Endodermal cell (in vitro differentiated cells): ENCODE measurements at regions not wholly inside any gene's neighbourhood (a gene's known extent, or its start where the extent isn't known, plus 50 kb on each side); places are given as distances from the start of the nearest gene placed in this dataset.

Source experiments
- DNase-seq: peaks from one replicate; pipeline ENCODE4 v3.0.0-alpha.2; 2017
- H3K27ac ChIP-seq: 2 replicates; pipeline ENCODE4 v1.5.1; 2013; ENCODE audit warnings: mild to moderate bottlenecking, low read depth, low read length, moderate library complexity
- H3K27me3 ChIP-seq: 2 replicates; pipeline ENCODE4 v1.6.1; 2013; ENCODE audit warnings: mild to moderate bottlenecking, low read length, moderate library complexity; ENCODE audit not compliant: insufficient read depth, control insufficient read depth, poor library complexity, severe bottlenecking
- H3K36me3 ChIP-seq: 2 replicates; pipeline ENCODE4 v1.7.0; 2013; ENCODE audit warnings: mild to moderate bottlenecking, low read length, moderate library complexity; ENCODE audit not compliant: control insufficient read depth, insufficient read depth
- H3K4me1 ChIP-seq: one replicate; pipeline ENCODE4 v1.7.0; 2013; ENCODE audit warnings: low read length; ENCODE audit not compliant: control insufficient read depth, insufficient read depth
- H3K4me3 ChIP-seq: 2 replicates; pipeline ENCODE4 v1.5.1; 2013; ENCODE audit warnings: mild to moderate bottlenecking, low read length, moderate library complexity
- H3K9ac ChIP-seq: 2 replicates; pipeline ENCODE4 v1.6.1; 2013; ENCODE audit warnings: mild to moderate bottlenecking, low read length, moderate library complexity; ENCODE audit not compliant: poor library complexity, severe bottlenecking; ENCODE audit errors: extremely low read depth
- H3K9me3 ChIP-seq: 2 replicates; pipeline ENCODE4 v1.6.1; 2013; ENCODE audit warnings: mild to moderate bottlenecking, low read length, moderate library complexity; ENCODE audit not compliant: control insufficient read depth
- H3K27ac Mint-ChIP-seq: 2 replicates; pipeline ENCODE4 v1.8.0; 2020; ENCODE audit warnings: mixed read lengths
- H3K27me3 Mint-ChIP-seq: 2 replicates; pipeline ENCODE4 v1.8.0; 2021; ENCODE audit warnings: mild to moderate bottlenecking, mixed read lengths; ENCODE audit not compliant: insufficient read depth
- H3K36me3 Mint-ChIP-seq: 2 replicates; pipeline ENCODE4 v1.8.0; 2020; ENCODE audit warnings: low read depth, mixed read lengths
- H3K4me1 Mint-ChIP-seq: 2 replicates; pipeline ENCODE4 v1.8.0; 2020; ENCODE audit warnings: mixed read lengths
- H3K4me3 Mint-ChIP-seq: 2 replicates; pipeline ENCODE4 v1.8.0; 2020; ENCODE audit warnings: mild to moderate bottlenecking, moderate library complexity, mixed read lengths
- H3K9me3 Mint-ChIP-seq: 2 replicates; pipeline ENCODE4 v1.8.0; 2020; ENCODE audit warnings: mild to moderate bottlenecking, mixed read lengths
- CTCF ChIP-seq: fragments of 200-600 bp; sonication (generic); conservative IDR thresholded peaks from 2 replicates; pipeline ENCODE4 v1.5.0; 2021; ENCODE audit warnings: antibody characterized with exemption, mild to moderate bottlenecking
- WGBS, 2 experiments: methylation state at CpG; one replicate each; pipeline versions ENCODE4 v1.1.5 to v1.1.7; 2013; ENCODE audit warnings: missing lambda C conversion rate in 2 of 2, mixed read lengths in 1 of 2; ENCODE audit not compliant: insufficient coverage in 1 of 2, insufficient read length in 1 of 2; 5-methylcytosine and 5-hydroxymethylcytosine counted together

DNA sequence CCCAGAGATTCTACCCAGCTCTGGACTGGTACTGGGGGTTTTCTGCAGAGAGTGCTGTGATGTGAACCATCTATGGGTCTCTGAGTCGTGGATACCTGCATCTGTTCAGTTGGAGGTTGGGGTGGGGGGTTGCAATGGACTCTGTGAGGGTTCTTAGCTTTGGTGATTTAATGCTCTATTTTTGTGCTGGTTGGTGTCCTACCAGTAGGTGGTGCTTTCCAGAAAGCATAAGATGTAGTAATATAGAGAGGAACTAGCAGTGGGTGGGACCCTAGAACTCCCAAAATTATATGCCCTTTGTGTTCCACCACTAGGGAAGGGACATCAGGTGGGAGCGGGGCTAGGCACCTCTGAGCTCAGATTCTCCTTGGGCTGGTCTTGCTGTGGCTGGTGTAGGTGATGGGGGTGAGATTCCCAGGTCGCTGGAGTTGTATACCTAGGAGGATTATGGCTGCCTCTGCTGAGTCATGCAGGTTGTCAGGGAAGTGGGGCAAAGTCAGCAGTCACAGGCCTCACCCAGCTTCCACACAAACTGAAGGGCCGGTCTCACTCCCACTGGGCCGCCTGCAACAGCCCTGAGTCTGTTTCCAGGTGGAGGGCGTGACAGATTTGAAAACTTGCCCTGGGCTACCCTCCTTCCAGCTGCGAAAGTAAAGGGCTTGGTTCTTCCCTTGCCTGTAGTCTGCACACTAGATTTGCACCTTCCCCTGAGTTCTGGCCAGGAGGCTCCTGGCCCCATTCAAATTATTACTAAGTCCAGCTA is 573.0 kb upstream of the SLITRK1 start:
- no peak overlapping the region for H3K4me3 Mint-ChIP-seq
- peak overlapping the region; percentile 18 for H3K4me3 ChIP-seq
- no peaks in the 10 kb centered on the region for H3K36me3 ChIP-seq

DNA sequence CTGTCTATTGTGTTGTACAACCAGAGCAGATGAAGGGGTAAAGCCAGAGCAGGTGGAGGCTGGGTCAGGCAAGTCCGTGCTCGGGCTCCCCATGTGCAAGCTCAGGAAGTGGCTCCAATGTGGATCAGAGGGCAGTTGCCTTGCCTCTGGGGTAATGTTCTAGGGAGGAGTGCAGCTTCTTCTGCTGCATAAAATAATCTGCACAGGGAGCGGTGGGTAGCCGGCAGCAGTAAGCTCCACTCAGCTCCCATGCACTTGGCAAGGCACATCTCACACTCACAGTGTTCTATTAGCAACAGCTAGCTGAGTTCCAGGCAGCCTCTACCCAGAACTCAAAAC is 565.3 kb upstream of the SLITRK1 start:
- peaks cover 29% of the 10 kb centered on the region for H3K4me1 Mint-ChIP-seq
- H3K9me3 Mint-ChIP-seq: peaks cover 2% of the 10 kb centered on the region
- H3K27me3 Mint-ChIP-seq: no peaks in the 10 kb centered on the region
- H3K4me3 Mint-ChIP-seq: no peak overlapping the region
- Histone ChIP-seq H3K36me3 (no peaks in the 10 kb centered on the region), H3K27ac (no peak overlapping the region), H3K27me3 (no peaks in the 10 kb centered on the region), H3K9ac (no peak overlapping the region), H3K9me3 (peaks cover 10% of the 10 kb centered on the region), H3K4me3 (no peak overlapping the region), H3K4me1 (peaks cover 11% of the 10 kb centered on the region)
- H3K27ac Mint-ChIP-seq: no peak overlapping the region
- TF ChIP-seq CTCF: no peak
- 94 to 100% methylated on average over 2 to 4 of the region's 4 CpGs for WGBS, 2 experiments
- H3K36me3 Mint-ChIP-seq: no peaks in the 10 kb centered on the region
- DNase-seq: no peak

More for the DNA sequence above, 573.0 kb upstream of the SLITRK1 start:
- Mint-ChIP-seq H3K9me3 (peaks cover 2% of the 10 kb centered on the region), H3K27ac (peak overlapping the region; percentile 45), H3K36me3 (no peaks in the 10 kb centered on the region), H3K4me1 (peaks cover 10% of the 10 kb centered on the region), H3K27me3 (no peaks in the 10 kb centered on the region)
- 90 to 94% methylated on average over 2 to 7 of the region's 7 CpGs for WGBS, 2 experiments
- H3K4me1 ChIP-seq: peaks cover 13% of the 10 kb centered on the region
- H3K27ac ChIP-seq: no peak overlapping the region
- TF ChIP-seq CTCF: peak; percentile 62
- DNase-seq: no peak
- no peak overlapping the region for H3K9ac ChIP-seq
- no peaks in the 10 kb centered on the region for H3K27me3 ChIP-seq
- no peaks in the 10 kb centered on the region for H3K9me3 ChIP-seq

- Histone ChIP-seq H3K9me3 (peaks cover 10% of the 10 kb centered on the region), H3K36me3 (no peaks in the 10 kb centered on the region), H3K27ac (no peak overlapping the region), H3K27me3 (no peaks in the 10 kb centered on the region), H3K4me1 (peaks cover 11% of the 10 kb centered on the region), H3K4me3 (no peak overlapping the region), H3K9ac (no peak overlapping the region)
- Mint-ChIP-seq H3K9me3 (peaks cover 2% of the 10 kb centered on the region), H3K4me3 (no peak overlapping the region), H3K36me3 (no peaks in the 10 kb centered on the region), H3K4me1 (peaks cover 29% of the 10 kb centered on the region), H3K27ac (no peak overlapping the region), H3K27me3 (no peaks in the 10 kb centered on the region)
- no peak for TF ChIP-seq CTCF
- no peak for DNase-seq
- 92 to 95% methylated on average over 6 to 9 of the region's 9 CpGs for WGBS, 2 experiments
These were observed 564.8 kb upstream of the SLITRK1 start for GRCh38 chr13:84446972-84447639.
